Lower leg skin (tissue), 4 donors: ENCODE measurements at regions not wholly inside any gene's neighbourhood (a gene's known extent, or its start where the extent isn't known, plus 50 kb on each side); places are given as distances from the start of the nearest gene placed in this dataset.

Source experiments
- DNase-seq, 2 donors: peaks; one replicate each; pipeline ENCODE4 v3.0.0-alpha.2; 2019; ENCODE audit warnings: low spot score in 2 of 2
- H3K4me3 ChIP-seq: fragments of 200-600 bp; sonication (generic); 2 replicates; pipeline ENCODE4 v1.5.1; 2017; ENCODE audit warnings: mild to moderate bottlenecking, low read depth; ENCODE audit not compliant: poor library complexity, severe bottlenecking
- CTCF ChIP-seq, 3 donors: fragments of 450-650 bp; IDR thresholded peaks; one replicate each; pipeline ENCODE4 v1.5.1; 2016; ENCODE audit warnings: antibody characterized with exemption in 3 of 3, mild to moderate bottlenecking in 3 of 3, moderate library complexity in 2 of 3
- POLR2A ChIP-seq, 2 donors: fragments of 450-650 bp; IDR thresholded peaks; one replicate each; pipeline ENCODE4 v1.6.1; 2016 to 2017; ENCODE audit warnings: antibody characterized with exemption in 2 of 2, mild to moderate bottlenecking in 1 of 2, moderate library complexity in 1 of 2
- WGBS, 2 donors: methylation state at CpG; one replicate each; pipeline ENCODE4 v1.1.5; 2018; 5-methylcytosine and 5-hydroxymethylcytosine counted together
- intact Hi-C: fragments of 100-400 bp; cut with DNase I; formaldehyde crosslinking; loops from one replicate; pipeline ENCODE4 v1.15.0; 2023; ENCODE audit warnings: low total_unique reads

- TF ChIP-seq POLR2A (IDR thresholded peaks at IDR 0.05) (no peak), CTCF (IDR thresholded peaks at IDR 0.05) (no peak)
- 72 to 87% methylated on average over 4 of the region's 4 CpGs for WGBS, 2 donors
- no peak overlapping the region for H3K4me3 ChIP-seq
- DNase-seq = no peak
- intact Hi-C loops = no loop called here
Measured at GRCh38 chr20:22293886-22294285, 290.5 kb downstream of the FOXA2 start.

- H3K4me3 ChIP-seq = no peak overlapping the region
- intact Hi-C loops = no loop called here
- WGBS, 2 donors = 28 to 37% methylated on average over 5 of the region's 5 CpGs
- DNase-seq = no peak
- TF ChIP-seq CTCF (IDR thresholded peaks at IDR 0.05) (no peak), POLR2A (IDR thresholded peaks at IDR 0.05) (no peak)
Measured at GRCh38 chr20:22289442-22289841, 294.9 kb downstream of the FOXA2 start.

GRCh38 chr20:22288957-22289356 is 295.4 kb downstream of the FOXA2 start:
- 25 to 42% methylated on average over 7 of the region's 7 CpGs for WGBS, 2 donors
- DNase-seq = peak in 1 of 2 donors; percentile 71
- intact Hi-C loops = no loop called here
- no peak for TF ChIP-seq POLR2A (IDR thresholded peaks at IDR 0.05)
- no peak for TF ChIP-seq CTCF (IDR thresholded peaks at IDR 0.05)
- no peak overlapping the region for H3K4me3 ChIP-seq

GRCh38 chr20:22288156-22288555 is 296.2 kb downstream of the FOXA2 start:
- intact Hi-C loops = no loop called here
- no peak for TF ChIP-seq POLR2A (IDR thresholded peaks at IDR 0.05)
- TF ChIP-seq CTCF (IDR thresholded peaks at IDR 0.05) = no peak
- 45 to 65% methylated on average over 5 of the region's 5 CpGs for WGBS, 2 donors
- no peak overlapping the region for H3K4me3 ChIP-seq
- peak in 1 of 2 donors; percentile 80 for DNase-seq

- no peak overlapping the region for H3K4me3 ChIP-seq
- no peak for DNase-seq
- intact Hi-C loops = no loop called here
- TF ChIP-seq POLR2A (IDR thresholded peaks at IDR 0.05) (no peak), CTCF (IDR thresholded peaks at IDR 0.05) (no peak)
- 56 to 63% methylated on average over 1 of the region's 1 CpG for WGBS, 2 donors
Measured at GRCh38 chr20:22285555-22285954, 298.8 kb downstream of the FOXA2 start.

- TF ChIP-seq POLR2A (IDR thresholded peaks at IDR 0.05) (no peak), CTCF (IDR thresholded peaks at IDR 0.05) (no peak)
- intact Hi-C loops = no loop called here
- no peak for DNase-seq
- 84 to 95% methylated on average over 3 of the region's 3 CpGs for WGBS, 2 donors
- H3K4me3 ChIP-seq = no peak overlapping the region
Measured at GRCh38 chr20:22282696-22283095, 301.7 kb downstream of the FOXA2 start.
